NCI-H524 treated with DMSO at 0.1 percent for 48 hours (cell line): ENCODE measurements at regions not wholly inside any gene's neighbourhood (a gene's known extent, or its start where the extent isn't known, plus 50 kb on each side); places are given as distances from the start of the nearest gene placed in this dataset.

Source experiments
- DNase-seq: peaks from one replicate; lab custom pipeline; 2025; lab: John Stamatoyannopoulos, UW

DNA sequence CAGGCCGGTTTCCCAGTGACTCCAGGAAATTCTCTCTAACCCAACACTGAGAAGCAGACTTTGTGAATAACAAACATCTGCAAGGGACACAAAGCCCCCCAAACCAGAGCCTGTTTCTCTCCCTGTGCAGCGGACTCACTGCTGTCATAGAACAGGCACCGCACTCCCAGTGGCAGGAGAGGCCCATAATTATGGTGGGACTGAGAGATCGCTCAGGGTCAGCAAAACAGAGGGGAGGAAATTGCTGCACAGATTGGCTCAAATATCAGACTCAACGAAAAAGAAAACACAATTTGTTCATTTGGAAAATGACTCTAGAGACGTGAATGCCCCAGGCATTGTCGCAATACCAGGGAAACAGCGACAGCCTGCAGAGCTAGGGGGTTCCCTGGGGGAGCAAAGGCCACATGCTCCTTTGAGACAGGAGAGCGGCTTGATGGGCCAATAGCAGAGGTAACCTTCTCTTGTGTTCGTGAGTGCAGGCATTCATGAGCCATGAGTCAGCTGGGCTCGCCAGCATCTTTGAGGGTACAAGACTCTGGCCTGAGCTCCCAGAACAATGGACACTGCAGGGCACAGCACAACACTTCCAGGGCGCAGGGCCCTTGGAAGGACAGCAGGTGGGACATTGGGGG is 143.3 kb upstream of the KLHL29 start:
- DNase-seq: no peak

DNA sequence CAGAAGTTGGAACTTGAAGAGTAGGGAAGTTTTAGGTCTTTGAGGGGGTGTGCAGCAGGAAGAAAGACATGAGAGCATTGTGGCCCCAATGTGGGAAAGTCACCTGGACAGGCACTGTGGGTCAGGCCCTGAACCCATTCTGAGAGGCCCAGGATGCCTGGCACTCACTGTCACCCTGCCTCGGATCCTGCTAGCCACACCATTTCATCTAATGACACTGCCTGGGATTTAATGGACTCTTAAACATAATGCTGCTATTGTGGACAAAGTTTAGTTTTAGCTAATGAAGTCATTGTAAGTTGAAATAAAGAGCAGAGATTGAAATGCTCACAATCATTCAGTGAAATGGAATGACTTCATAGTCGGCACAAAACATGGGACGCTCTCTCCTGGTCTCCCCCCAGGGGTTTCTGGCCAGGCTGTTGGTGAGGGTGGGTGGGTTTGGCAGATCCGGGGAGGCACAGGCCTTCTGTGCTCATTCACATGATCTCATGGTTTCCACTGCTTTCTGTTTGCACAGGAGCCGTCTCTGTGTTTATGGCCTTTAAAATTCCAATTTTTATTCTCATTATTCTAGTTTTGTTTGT is 141.8 kb upstream of the KLHL29 start:
- DNase-seq: no peak

DNA sequence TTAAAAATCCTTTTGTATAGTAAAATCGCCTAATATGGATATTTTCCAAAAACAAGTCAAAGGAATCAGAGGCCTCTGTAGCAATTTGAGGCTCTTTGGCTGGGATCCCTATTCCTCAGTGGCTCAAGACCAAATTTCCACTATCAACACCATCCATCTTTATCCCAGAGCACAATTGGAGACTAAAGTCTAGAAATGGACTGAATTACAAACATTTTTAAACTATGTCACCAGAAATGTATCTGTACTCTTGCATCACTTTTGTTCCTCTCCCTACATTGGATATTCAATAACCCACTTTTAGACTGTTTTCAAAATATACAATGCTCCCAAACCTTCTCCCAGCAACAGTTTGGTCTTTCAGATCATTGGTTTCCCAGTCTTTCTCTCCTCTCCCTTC is 140.4 kb upstream of the KLHL29 start:
- DNase-seq: no peak

DNA sequence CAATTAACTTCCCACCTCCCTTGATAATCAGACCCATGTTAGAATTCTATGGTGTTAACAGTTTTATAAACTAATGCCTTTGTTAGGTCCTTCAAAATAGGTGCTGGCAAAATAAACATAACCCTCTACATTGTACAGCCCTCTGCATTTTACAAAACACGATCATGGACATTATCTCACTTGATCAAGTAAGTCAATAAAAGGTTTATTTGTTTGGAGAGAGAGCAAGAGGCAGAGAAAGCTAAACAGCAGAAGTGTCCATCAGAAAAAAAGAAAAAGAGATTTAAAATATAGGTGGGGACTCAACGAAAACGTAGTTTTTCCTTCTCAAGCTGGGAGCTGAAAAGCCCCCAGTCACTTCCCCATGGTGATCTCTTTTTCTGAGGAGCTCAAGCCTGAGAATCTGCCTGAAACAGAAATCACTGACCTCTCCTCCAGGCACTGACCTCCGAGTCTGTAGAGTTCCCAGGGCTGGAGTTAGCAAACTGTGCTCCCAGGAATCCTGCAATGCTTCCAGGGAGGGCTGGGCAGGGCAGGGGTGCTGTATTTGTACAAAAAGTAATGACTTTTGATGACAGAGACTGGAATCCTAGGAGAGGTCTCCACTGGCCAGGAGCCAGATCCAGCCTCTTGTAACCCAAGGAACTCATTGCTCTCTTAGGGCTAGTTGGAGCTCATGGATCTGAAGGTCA is 137.8 kb upstream of the KLHL29 start:
- no peak for DNase-seq

DNA sequence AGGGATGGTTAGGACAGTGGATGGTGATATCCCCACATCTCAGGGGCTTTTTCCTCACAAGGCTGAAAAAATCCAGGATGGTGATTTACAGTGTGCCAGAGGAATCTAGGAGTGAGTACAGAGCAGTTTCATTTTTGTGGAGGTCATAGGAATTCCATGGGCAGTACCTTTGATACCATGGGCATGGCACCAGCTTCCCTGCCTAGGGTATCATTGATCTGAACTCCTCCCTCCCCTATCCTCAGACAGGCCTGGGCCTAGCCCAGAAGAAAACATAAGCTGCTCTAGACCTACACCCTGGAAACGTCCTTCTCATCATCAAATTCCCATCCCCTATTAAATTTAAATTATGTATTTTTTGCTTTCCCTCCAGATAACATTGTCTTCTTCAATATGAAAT is 136.3 kb upstream of the KLHL29 start:
- no peak for DNase-seq

DNA sequence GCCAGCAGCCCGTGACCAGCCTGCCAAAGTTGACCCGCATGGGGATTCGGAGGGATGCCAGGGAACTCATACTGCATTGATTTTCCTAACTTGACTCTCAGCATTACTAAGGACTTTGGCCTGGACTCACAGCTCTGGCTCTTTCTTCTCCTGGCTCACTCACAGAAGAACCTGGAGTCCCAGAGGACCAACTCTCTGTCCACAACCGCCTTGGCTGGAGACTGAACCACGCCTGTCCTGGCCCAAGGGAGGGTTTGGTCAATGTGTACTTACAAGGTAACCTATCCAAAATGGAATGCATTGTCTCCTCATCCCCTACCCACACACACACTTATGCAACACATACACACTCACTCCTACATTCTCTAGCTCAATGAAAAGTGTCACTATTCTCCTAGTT is 135.6 kb upstream of the KLHL29 start:
- DNase-seq: no peak

DNA sequence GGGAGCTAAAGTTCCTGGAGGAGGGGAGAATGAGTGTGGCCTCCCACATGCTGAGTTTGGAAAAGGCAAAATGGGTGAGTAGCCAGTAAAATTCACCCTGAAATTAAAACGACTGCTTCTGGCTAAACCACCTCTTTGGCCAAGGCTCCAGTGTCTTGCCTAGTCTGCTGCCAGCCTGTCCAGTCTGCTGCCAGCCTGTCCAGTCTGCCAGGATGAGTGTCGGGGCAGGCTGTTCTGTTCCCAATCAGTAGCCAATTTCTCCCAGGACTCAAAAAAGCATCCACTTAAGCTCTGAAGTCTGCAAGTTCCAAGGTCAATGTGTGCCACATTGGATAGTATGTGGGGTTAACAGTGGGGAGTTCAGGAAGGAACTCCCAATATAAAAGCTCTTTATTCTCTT is 134.6 kb upstream of the KLHL29 start:
- no peak for DNase-seq

DNA sequence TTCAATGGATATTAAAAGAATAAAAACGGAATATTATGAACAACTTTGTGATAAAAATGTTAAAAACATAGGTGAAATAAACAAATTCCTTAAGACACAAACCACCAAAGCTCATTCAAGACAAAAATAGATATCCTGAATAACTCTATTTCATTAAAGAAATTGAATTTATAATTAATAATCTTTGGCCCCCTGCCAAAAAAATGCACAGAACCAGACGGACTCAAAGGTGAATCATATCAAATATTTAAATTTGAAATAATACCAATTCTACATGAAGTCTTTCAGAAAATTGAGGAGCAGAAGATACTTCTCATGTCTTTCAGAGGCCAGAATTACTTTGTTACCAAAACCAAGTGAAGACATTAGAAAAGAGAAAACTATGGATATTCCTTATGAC is 128.3 kb upstream of the KLHL29 start:
- DNase-seq: no peak

DNA sequence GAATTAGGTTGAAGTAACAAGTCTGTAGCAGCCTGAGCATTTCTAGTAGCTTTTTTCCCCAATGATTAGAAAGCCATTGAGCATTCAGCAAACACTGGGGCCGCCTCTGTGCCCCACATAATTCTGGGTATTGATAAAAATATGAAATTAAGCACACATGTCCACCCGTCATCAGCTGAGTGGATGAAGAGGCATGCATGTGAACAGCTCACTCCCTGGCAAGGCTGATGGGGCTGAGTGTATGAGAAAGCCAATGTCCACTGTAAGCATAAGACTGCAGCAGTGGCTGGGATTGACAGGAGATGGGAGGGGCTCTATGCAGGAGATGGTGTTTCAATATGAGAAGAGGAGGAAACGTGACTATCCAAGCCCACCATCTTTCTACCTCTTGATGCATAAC is 124.4 kb upstream of the KLHL29 start:
- no peak for DNase-seq

DNA sequence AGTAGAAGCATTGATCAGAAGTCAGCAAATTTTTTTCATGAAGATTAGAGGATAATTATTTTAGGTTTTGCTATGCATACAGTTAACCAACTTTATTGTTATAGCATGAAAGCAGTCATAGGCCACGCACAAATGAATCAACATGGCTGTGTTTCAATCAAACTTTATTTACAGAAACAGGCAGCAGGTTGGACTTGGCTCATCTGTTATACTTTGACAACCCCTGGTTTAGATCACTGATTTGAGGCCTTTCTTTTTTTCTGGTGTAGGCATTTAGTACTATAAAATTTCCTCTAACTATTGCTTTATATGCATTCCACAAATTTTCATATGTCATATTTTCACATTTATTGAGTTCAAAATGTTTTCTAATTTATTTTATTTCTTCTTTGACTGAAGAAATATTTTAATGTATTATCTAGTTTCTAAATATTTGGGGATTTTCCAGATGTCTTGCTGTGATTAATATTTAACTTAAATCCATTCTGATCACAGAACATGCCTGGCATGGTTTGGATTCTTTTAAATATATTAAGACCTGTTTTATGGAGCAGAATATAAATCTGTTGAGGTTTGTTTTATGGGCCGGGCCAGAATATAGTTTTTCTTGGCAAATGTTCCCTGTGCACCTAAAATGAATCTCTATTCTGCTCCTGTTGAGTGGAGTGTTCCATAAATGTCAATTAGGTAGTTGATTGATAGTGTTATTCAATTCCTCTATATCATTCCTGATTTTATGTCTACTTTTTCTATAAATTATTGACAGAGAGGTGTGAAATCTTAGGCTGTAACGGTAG is 116.3 kb upstream of the KLHL29 start:
- DNase-seq: no peak

DNA sequence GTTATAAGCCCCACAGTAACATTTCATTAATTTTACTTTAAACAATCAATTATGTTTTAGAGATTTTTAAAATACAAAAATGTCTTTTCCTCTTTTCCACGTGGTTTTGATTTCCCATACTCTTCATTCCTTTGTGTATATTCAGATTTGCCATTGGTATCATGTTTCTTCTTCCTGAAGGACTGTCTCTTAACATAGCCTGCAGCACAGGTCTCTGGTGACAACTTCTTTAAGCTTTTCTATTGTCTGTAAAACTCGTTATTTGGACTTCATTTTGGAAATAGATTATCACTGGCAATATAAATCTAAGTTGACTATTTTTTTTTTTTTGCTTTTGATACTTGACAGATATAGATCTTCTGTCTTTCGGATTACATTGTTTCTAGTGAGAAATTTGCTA is 115.2 kb upstream of the KLHL29 start:
- no peak for DNase-seq

DNA sequence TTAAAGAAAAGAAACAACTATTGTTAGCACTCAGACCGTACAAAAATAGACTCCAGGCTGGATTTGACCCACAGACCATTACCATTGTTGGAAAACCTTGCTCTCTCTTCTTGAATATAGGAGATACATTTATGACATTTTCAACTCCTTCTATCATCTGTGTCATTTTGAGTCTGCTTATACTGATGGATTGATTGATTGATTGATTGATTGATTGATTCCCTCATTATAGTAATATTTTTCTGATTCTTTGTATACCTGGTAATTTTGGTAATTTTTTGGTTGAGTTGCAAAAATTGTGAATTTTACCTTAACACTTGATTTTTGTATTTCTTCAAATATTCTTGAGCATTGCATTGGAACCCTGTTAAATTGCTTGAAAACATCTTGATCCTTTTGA is 114.2 kb upstream of the KLHL29 start:
- no peak for DNase-seq

DNA sequence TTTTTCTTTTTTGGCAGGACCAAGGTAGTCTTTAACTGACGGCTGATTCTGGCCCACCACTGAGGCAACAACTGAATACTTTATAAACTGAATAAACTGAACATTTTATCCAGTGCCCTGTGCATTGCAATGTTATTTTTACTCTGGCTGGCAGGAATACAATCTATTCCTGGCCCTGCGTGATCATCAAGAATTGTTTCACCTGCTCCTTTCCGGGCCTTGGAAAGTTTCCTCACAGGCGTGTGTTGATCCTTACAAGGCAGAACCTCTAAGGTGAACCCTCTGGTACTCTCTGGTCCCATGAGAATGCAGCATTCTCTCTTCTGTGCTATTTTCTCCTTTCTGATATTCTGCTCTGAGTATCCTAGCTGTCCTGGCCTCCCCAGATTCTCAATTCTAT is 113.7 kb upstream of the KLHL29 start:
- no peak for DNase-seq

DNA sequence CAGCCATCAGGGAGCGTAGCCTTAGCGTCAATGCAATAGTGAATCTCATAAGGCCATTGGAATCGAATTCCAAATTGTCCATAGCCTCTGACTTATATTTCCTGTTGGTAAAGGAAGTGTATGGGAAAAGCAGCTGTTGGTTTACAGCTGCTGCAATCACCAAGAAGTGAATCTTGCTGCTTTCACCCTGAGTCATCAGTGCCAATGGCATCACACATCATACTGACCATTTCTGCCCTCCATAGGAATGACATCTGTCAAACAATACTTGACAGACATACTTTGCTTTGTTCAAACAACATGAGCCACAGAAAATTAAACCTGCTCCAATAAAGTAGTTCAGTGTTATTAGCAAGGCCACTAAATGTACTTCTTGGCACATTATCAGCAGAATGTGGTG is 111.2 kb upstream of the KLHL29 start:
- no peak for DNase-seq

DNA sequence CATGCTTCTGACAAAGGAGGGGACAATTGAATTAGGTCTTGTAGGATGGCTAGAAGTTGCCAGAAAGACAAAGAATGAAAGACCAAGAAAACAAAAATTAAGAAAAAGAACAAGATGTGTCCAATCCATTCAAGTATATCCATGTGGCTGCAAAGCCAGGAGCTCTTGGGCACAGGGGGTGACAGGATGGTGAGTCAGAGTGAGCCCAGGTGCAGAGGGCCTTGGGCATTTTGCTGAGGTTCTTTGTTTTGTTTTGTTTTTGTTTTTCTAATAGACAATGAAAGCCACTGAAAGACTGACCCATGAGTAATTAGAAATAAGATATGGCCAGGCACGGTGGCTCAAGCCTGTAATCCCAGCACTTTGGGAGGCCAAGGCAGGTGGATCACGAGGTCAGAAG is 104.6 kb upstream of the KLHL29 start:
- DNase-seq: no peak

DNA sequence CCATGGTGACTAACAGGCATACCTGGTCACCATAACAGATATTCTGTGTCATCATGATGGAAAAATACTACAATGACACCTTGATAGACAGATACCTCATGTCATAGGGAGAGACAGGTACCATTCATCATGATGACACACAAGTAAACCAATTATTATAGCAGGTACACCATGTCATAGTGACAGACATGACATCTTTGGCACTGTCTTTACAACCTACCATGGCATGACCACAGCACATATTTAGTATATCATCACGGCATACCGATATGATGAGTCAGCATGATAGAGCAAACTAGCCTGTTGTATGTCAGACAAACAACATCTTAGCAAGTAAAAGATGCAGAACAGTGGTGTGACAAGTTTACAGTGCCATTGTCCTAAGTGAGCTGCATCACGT is 101.3 kb upstream of the KLHL29 start:
- DNase-seq: no peak

DNA sequence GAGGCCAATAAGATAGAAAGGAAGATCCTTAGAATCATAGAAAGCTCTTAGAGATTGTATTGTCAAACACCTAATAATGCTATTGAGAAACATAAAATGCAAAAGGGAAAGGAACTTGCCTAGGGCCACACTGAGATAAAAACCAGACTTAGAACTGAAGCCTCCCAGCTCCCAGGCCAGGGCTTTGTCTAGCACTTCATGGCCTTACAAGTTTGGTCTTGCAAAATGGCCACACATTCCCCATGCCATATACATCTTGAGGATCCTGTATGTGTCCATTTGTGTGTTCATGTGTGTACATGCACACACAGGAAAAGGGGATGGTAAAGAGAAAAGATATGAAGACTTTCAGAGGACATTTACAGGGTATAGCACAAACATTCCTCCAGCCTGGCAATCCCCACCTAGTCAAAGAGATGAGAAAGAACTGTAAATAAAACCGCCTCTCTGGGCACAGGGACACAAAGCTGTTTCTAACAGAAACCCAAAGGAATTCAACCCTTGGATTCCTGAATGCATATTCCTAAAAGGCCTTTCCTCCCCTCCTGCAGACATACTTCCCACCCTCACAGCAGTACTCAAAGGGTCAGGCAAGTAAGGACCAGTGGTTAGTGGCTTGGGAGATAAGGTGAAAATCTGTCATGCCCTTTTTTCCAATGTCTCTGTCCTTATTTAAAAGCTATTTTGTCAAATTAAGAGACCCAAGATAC is 99.7 kb upstream of the KLHL29 start:
- DNase-seq: no peak

DNA sequence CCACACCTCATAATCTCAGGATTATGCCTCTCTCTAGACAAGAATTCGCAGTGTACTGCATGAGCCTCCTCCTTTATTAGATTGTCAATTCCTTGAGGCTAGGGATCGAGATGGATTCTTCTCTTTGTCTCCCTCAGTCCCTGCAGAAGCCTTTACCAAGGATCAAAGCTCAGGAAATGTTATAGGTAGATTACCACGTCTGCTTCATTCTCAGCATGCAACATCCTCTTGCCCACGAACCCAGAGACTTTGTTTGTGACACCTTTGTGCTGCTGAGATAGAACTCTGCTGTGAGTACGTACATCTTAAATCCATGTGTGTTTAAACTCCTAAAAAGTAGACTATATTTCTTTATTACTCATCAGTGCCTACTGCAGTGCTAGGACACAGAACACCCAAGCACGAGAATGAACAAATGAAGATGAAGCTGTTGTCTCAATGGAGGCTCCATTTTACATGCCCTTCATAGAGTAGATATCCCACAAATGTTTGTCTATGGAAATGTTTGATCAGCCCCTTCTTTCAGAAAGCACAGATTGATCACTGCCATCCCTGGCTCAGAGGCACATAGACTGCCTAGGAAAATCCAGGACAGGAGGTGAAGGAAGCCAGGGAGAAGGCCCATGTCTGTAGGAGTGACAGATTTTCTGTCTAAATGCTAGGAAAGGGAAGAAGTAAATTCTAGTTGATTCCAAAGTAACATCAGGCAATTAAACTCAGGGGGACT is 98.8 kb upstream of the KLHL29 start:
- DNase-seq: no peak

DNA sequence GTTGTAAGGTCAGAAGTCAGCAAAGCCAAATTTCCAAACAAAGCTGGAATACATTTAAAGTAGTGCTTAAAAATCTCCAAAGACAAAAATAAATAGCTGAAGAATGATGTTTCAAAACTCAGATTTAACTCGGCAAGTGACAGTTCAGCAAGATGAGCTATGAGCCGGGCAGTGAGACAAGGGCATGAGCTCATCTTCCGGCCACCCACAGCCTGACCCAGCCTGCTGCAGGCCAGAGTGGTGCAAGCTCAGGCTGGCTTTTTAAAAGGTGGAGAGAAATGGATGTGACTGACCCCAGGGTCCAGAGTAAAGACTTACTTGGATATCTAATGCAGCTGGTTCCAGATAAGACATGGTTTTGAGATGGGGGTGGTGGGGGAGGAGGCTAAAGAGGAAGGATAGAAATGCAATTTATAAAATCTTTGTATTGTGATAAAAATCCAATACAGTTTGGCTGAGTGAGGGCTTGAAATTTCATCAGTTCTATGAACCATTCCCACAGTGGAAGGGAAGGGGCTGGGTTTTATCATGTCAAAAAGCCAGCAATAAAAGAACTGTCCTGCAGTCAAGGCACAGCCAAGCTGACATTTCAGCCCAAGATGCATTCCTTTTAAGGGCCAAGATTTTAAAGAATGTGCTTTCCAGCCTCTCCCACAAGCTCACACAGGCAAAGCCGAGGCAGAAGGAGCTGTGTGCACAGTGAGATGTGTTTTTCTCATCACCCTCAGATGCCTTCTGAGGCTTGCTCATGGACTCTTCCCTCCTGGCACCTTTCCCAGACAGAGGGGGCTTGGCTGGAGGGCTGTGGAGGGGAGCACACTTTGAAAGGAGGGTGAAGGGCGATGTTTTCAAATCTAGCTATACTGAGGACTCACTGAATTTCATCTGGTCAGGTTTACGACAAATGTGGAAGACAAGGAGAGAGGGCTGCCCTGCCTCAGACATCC is 97.9 kb upstream of the KLHL29 start:
- DNase-seq: no peak

DNA sequence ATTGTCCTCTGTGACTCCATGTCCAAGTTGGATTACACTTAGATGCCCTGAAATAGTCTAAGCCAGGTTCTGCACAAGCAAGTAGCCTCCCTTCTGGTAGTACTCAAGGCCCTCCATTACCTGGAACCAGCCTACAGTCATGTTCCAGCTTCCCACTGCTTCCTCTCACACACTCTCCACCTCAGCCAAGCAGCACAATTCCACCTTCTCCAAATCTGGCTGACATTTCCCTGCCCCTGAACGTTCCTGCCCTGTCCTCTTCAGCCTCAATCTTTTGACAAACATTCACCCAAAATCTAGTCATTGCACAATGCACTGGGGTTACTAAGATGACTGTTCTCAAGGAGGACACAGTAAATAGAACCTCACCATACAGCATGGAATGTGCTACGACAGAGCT is 95.3 kb upstream of the KLHL29 start:
- no peak for DNase-seq

DNA sequence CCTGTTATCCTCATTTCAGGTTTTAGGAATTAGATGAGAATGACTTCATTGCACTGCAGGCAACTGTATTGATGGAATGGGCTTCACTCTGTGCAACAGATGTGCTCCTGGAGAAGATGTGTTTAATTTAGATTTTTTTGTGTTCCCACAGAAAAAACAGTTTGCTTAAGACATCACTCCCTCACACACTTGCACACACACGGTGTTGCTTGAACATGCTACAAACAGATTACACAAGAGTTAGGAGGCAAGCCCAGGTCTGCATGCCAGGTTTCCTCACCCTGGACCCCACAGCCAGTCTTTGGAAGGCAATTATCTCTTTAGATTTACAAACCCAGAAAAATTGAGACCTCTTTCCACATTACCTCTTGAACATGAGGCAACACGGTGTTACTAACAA is 93.7 kb upstream of the KLHL29 start:
- no peak for DNase-seq
